ENCODE measurements at regions not wholly inside any gene's neighbourhood (a gene's known extent, or its start where the extent isn't known, plus 50 kb on each side); places are given as distances from the start of the nearest gene placed in this dataset.
"Not testable (repeated sequence)": the region's sequence is repeated elsewhere in the genome, so short reads cannot be mapped to it uniquely, and the experiment has no call there.

GRCh38 chr9:102178811-102179210, 440.4 kb upstream of the GRIN3A start:
- H3K27ac ChIP-seq, result no peak overlapping the region
- DNase-seq, result no peak
- H3K36me3 ChIP-seq (replicated peaks in 1 of 2), result no peaks in the 10 kb centered on the region
- H3K9me3 ChIP-seq (replicated peaks in 1 of 3), result no peaks in the 10 kb centered on the region
- no peak for TF ChIP-seq POLR2A (IDR thresholded peaks at IDR 0.05)
- no peak for TF ChIP-seq CTCF (IDR thresholded peaks at IDR 0.05)
- H3K4me3 ChIP-seq, result no peak overlapping the region
- no peaks in the 10 kb centered on the region for H3K27me3 ChIP-seq
- no peaks in the 10 kb centered on the region for H3K4me1 ChIP-seq (replicated peaks in 1 of 2)
- 54 to 83% (median 69%) methylated on average over 3 of the region's 3 CpGs for WGBS, 4 donors
- intact Hi-C loops (cut with DNase I), result loop anchor here in 1 of 2 donors (10.0 kb wide), 1 partner anchor 64 kb away; no protein-coding TSS in a partner anchor

GRCh38 chr9:102174202-102174601, 435.8 kb upstream of the GRIN3A start:
- H3K27ac ChIP-seq; H3K27me3 ChIP-seq; H3K36me3 ChIP-seq (replicated peaks in 1 of 2); H3K4me1 ChIP-seq (replicated peaks in 1 of 2); DNase-seq; H3K4me3 ChIP-seq; H3K9me3 ChIP-seq (replicated peaks in 1 of 3): not testable (repeated sequence)
- intact Hi-C loops (cut with DNase I), result loop anchor here in 1 of 2 donors (10.0 kb wide), 1 partner anchor 59 kb away; no protein-coding TSS in a partner anchor
- WGBS, 4 donors, result 91 to 99% (median 94%) methylated on average over 6 to 8 of the region's 8 CpGs

- no peak for DNase-seq
- no peak overlapping the region for H3K4me3 ChIP-seq
- intact Hi-C loops (cut with DNase I), result no loop called here
- no peaks in the 10 kb centered on the region for H3K4me1 ChIP-seq (replicated peaks in 1 of 2)
- H3K36me3 ChIP-seq (replicated peaks in 1 of 2), result no peaks in the 10 kb centered on the region
- no peaks in the 10 kb centered on the region for H3K9me3 ChIP-seq (replicated peaks in 1 of 3)
- H3K27ac ChIP-seq, result no peak overlapping the region
- no peaks in the 10 kb centered on the region for H3K27me3 ChIP-seq
- TF ChIP-seq POLR2A (IDR thresholded peaks at IDR 0.05), result no peak
- no peak for TF ChIP-seq CTCF (IDR thresholded peaks at IDR 0.05)
Observed at GRCh38 chr9:102164247-102164646, 425.8 kb upstream of the GRIN3A start.

- intact Hi-C loops (cut with DNase I); H3K4me1 ChIP-seq (replicated peaks in 1 of 2); H3K27ac ChIP-seq; H3K36me3 ChIP-seq (replicated peaks in 1 of 2); H3K4me3 ChIP-seq; H3K27me3 ChIP-seq; H3K9me3 ChIP-seq (replicated peaks in 1 of 3); DNase-seq: not testable (repeated sequence)
- 82 to 86% (median 85%) methylated on average over 7 to 12 of the region's 12 CpGs for WGBS, 4 donors
Observed at GRCh38 chr9:102153081-102153480, 414.6 kb upstream of the GRIN3A start.

- no peak overlapping the region for H3K27ac ChIP-seq
- TF ChIP-seq CTCF (IDR thresholded peaks at IDR 0.05) (no peak), POLR2A (IDR thresholded peaks at IDR 0.05) (no peak)
Observed at GRCh38 chr9:102135768-102136167, 397.3 kb upstream of the GRIN3A start.

More at GRCh38 chr9:102135768-102136167, 397.3 kb upstream of the GRIN3A start:
- H3K4me3 ChIP-seq, result no peak overlapping the region
- H3K4me1 ChIP-seq (replicated peaks in 1 of 2), result no peaks in the 10 kb centered on the region
- intact Hi-C loops (cut with DNase I), result no loop called here
- H3K9me3 ChIP-seq (replicated peaks in 1 of 3), result no peaks in the 10 kb centered on the region
- H3K36me3 ChIP-seq (replicated peaks in 1 of 2), result no peaks in the 10 kb centered on the region
- DNase-seq, result no peak
- H3K27me3 ChIP-seq, result no peaks in the 10 kb centered on the region
- 0 to 47% (median 0%) methylated on average over 1 of the region's 1 CpG; no CpG with 5 or more reads in 1 of the 4 donors for WGBS, 4 donors
